Muscle of back (tissue), 3 donors: ENCODE measurements at regions not wholly inside any gene's neighbourhood (a gene's known extent, or its start where the extent isn't known, plus 50 kb on each side); places are given as distances from the start of the nearest gene placed in this dataset.
A peak's percentile ranks its signal among the peaks of the same experiment; 100 is the strongest.
"Not testable (repeated sequence)": the region's sequence is repeated elsewhere in the genome, so short reads cannot be mapped to it uniquely, and the experiment has no call there.

Experiments
- DNase-seq, 3 donors: peaks; one replicate each; pipeline versions ENCODE4 v3.0.0 to v3.0.0-alpha.2; 2013

DNA sequence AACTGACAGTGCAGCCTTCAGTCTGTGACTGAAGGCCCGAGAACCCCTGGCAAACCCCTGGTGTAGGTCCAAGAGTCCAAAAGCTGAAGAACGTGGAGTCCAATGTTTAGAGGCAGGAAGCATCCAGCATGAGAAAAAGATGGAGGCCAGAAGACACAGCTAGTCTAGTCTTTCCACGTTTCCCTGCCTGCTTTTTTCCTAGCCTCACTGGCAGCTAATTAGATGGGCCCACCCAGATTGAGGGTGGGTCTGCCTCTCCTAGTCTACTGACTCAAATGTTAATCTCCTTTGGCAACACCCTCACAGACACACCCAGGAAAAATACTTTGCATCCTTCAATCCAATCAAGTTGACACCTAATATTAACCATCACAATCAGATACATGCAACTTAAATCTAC is 87.8 kb downstream of the TENT5D start:
- DNase-seq: not testable (repeated sequence)

DNA sequence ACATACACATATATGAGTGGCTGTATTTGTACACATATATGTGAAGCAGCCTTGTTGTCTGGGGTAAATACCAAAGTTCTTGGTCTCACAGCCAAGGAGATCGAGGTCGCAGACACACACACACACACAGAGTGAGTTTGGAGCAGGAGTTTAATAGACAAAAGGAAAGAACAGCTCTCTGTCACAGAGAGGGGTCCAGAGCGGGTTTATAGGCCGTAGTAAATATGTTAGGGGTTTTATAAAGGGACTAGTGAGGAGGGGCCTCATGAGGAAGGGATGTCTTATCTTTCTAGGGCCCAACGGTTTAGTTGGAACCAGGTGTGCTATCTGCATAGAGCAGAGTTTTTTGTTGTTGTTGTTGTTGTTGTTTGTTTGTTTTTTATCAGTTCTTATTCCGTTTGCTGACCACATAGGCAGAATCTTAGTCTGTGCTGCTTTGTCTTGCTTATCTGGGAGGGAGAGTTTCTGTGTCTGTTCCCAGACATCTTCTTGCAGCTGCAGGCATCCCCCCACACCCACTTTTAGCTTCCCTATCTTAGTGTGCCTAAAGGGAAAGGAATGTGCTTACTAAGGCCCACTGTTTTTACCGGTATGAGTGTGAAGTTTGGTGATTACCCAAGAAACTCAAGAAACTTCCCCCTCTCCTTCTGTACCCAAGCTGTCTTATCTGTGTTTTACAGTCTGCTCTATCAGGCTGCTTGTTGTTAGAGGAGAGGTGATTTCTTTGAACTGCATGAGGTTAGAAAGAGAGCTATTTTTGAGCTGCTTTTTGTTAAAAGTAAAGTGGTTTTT is 91.9 kb downstream of the TENT5D start:
- DNase-seq: peak in 1 of 3 donors; percentile 3

DNA sequence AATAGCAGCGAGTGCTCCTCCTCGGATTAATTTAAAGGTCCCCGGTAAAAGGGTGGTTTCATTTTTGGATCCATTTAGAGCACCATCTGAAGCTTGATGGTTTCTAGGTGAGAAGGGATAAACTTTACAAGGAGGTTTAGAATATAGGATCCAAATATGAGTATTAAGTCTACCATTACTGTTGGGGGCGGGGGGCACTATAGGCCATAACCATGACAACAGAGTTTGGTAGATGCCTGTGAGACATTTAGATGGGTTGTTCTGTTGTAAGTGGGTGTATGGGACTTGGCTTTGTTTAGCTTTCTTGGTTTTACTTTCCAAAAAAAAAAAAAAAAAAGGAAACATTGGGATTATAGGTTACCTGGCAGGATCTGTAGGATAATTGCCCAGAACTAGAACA is 92.7 kb downstream of the TENT5D start:
- no peak for DNase-seq

DNA sequence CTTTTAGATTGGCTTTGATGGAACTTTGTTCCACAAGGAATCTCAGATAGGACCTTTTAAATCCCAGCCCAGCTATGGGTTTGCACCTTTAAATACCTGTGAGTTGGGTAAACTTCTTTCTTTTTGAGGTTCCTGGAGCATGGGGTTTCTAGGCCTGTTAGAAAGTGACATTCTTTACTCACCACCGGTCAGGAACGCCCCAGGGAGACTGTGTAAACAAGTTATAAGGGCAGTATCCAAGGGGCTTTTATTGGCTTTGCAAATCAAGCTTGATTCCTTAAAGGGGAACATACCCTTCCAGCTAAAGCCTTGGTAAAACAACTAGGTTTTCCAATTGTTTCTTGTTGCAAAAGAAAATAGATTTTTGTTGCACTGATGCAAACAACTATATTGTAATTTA is 93.4 kb downstream of the TENT5D start:
- no peak for DNase-seq

DNA sequence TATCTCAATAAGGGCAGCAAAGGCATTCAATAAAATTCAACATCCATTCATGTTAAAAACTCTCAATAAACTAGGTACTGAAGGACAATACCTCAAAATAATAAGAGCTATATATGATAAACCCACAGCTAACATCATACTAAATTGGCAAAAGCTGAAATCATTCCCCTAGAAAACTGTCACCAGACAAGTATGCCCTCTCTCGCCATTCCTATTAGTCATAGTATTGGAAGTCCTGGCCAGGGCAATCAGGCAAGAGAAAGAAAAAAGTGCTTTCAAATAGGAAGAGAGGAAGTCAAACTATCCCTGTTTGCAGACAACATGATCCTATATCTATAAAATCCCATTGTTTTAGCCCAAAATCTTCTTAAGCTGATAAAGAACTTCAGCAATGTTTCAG is 116.8 kb downstream of the TENT5D start:
- DNase-seq: no peak

DNA sequence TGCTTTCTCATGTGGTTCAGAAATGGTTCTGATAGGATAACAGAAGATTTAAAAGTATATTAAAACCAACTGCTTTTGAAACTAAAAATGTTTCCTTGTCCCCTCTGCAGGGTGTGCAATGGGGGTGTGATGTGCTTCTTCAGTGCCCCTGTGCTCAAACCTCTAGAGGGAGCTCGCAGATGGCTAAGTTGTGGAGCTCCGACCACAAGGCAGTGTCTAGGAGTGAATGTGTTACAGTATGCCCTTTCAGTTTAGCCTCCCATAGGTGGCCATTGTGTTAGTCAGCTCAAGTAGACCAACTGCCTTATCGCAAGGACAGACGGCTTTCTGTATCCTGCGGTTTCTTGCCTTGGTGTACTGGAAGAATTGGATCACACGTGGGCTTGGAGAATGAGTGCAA is 130.5 kb downstream of the TENT5D start:
- peak in 1 of 3 donors; percentile 0 for DNase-seq

DNA sequence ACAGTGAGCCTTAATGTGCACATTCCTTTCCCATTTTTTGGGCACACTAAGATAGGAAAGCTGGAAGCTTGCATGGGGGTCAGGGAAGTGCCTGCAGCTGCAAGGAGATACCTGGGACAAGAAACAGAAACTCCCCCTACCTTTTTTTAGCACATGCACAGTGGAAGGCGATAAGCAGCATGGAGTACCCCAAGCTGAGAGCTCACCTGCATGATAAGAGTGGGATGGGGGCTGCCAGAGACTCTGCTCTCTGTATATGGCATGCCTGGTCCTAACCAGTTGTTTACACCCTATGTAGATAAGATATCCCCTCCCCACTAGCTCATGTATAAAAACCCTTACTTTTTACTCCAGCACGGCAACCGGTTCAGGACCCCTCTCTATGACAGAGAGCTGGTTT is 135.9 kb downstream of the TENT5D start:
- no peak for DNase-seq

DNA sequence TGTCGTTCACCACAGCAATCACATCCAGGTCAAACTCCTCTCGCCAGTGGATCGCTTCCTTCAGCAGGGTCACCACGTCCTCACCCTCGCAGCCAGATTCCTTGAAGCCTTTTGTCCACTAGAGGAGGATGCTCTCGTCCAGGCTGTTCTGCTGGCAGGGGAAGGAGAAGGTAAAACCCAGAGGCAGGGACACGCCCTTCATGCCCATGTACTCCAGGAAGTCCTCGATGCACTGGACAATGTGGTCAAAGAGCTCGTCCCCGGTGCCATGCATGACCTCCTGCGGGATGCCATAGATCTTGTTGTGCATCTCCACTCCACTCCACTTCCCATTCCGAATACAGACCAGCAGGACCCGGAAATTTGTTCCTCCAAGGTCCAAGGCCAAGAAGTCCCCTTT is 152.4 kb downstream of the TENT5D start:
- no peak for DNase-seq

DNA sequence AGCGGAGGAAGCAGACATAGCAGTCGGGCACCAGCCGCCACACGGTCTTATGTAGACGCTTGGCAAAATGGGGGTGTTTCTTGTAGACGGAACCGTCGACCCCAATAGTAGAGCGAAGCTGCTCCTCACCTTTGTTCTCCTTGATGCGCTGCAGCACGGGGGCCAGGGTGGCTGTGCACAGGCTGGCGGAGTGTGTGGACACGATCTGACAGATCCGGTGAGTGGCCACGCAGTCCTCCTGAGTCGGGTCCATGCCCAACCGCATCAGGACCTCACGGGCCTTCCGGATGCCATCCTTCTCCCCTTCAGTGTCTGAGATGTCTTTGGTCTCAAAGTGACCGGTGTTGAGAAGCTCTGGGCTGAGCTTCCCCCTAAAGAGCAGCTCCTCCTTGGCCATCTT is 153.0 kb downstream of the TENT5D start:
- no peak for DNase-seq

DNA sequence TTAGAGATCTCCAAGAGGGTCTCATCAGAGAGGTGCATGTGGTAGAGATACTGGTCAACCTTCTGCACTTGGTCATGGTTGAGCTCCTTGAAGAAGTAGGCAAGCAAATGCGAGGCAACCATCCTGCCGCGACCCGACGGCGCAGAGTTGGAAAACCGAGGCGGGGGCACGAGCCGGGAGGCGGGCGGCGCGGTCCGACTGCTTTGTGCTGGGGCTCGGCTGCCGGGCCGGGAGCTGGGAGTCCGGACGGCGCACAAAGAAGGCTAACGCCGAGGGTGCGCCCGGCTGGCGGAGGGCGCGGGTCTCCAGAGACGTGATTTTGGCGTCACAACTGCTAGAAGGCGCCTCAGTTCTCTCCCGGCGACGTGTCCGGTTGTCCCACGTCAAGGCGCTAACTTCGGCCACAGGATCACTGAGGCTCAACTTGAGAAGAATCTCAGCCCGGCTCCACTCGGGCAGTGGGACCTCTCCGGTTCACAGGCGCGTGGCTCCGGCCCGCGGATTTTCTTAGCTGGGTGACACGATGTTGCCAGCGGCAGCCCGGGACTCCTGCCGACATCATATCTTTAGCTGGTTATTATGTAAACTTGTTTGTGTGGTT is 154.3 kb downstream of the TENT5D start:
- DNase-seq: not testable (repeated sequence)

DNA sequence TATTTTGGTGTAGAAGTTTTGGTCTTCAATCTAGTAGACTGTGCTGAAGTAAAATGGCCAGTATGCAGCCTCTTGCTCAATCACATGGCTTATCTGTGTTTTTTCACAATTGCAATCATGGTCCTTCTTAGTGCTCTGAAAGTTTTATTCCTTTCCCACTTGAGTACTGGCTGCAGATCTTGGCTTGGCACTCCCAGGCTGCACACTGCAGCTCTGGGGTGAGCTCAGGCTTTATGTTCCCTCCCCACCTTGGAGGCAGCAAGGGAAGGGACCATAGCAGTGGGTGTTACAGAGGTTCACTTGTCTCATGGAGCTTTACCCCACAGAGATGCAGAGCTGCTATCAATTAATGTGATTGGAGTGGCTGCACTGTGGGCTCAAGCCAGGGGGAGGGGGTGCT is 156.0 kb downstream of the TENT5D start:
- no peak for DNase-seq

DNA sequence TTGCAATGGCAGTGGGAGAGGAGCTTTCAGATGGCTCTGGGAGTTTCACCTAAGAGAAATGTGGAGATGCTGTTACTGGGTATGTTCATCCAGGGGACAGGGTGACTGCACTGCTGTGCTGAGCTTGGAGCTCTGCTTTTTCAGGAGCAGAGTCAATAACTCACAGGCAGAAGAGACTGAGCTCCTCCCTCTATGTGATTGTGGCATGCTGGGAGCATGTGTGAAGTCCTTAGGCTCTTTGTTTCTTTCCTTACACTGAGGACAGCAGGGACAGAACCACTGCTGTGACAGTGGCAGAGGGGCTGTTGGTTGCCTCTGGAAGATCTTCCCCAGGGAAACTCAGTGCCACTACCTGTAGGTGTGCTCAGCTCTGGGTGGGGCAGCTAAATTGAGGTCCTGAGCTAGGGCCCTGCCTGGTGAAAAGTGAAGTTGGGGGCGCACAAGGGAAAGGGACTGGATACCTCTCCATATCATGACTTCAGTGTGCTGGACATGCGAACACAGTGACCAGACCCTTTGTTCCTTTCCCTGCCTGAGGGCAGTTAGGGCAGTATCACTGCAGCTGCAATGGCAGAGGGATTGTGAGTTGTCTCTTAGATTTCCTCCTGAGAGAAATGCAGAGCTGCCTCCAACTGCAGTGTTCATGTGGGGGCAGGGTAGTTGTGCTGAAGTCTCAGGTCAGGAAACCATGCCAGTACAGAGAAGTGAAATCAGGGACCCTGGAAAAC is 156.7 kb downstream of the TENT5D start:
- DNase-seq: peak in 2 of 3 donors; percentile 5 to 18

DNA sequence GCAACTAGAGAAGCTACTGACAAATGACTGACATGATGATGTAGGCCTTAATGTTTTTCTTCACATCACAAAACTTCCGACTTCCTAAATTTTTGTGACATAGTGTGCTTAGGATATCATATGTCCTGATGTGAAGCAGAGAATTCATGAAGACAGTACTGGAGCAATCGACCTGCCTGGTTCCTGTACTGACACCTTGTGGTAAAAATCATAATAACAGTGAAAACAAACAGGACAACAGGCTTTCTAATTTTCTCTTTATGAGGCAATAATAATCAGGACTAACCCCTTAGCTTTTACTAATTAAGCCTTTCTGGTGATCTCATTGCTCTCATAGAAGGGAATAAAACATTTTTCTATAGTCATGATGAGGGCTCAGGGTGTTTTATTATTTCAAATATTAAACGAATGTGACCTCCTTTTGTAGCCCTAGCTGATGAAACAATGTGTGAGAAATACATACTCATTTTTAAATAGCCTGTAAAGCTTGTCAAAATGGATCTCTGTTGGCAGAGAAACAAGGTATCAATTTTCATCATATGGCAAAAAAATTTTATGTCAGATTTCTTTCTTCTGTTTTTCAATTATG is 158.4 kb downstream of the TENT5D start:
- peak in 2 of 3 donors; percentile 2 to 35 for DNase-seq

DNA sequence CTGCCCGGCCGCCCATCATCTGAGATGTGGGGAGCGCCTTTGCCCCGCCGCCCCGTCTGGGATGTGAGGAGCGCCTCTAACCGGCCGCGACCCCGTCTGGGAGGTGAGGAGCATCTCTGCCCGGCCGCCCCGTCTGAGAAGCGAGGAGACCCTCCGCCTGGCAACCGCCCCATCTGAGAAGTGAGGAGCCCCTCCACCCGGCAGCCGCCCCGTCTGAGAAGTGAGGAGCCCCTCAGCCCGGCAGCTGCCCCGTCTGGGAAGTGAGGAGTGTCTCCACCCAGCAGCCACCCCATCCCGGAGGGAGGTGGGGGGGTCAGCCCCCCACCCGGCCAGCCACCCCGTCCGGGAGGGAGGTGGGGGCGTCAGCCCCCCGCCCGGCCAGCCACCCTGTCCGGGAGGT is 170.7 kb downstream of the TENT5D start:
- not testable (repeated sequence) for DNase-seq

DNA sequence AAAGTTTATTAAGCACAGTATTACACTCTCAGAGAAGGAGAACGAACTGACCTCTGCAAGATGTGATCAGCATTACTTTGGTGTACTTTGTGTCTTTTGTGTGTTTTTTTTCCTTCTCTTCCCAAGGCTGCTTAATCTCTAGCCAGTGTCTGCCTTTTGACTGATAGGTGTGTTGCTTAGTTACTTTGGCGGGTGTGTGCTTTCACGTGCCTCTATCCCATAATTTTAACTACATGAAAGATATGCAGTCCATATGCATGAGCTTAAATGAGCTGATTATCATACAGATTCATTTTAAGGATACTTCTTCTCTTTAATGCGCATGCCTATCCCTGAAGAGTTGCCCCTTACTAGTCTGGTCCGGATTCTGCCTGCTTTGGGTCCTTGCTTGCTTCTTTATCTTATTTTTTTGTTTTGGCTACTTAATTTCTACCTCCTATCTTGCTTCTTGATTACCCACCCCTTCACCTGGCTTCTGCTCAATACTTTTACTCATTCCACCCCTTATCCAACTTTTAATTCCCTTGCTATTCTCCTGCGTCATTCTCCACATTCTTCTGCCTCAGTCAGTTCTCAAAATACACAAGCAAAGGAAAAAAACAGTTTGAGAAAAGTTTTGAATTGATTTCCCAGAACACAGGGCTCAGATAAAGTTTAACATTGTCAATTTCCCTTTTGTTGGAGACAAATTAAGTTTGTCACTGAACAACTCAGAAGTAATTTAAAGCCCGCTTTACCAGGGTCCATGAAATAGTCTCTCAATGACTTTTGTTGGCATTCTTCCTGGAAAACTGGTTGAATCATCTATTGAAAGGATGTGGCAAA is 182.0 kb downstream of the TENT5D start:
- no peak for DNase-seq
